ENCODE measurements at regions not wholly inside any gene's neighbourhood (a gene's known extent, or its start where the extent isn't known, plus 50 kb on each side); places are given as distances from the start of the nearest gene placed in this dataset.

DNA sequence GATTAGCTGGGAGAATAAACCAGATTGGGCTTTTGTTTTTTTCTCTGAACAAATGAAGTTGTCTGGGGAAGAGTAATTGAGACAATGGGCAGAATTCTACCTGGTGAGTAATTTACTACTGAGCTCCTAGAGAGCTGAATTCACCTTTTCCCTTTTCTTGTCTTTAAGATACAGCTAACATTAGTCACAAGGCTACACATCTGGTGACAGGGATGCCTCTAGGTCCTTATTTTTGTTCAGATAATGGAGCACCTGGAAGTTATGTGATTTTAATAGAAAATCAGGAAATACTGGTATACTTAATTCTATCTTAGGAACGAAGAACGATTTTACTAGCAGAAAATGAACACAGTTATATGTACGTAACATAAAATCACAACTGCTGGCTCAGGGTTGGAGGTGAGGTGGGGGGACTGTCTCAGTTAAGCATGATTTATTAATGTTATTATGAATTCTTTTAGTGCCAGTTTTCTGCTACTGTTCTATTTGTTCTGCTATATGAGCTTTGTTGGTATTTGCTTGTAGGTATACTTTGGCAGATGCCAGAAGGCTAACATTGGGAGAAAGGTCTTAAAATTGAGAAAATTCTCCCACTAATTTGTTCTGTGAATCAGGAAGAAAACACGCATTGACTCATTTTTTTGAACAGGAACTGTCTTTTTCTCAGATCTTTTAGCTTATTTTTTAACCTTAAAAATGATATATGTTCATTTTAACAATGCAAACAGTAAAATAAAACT lies 482.7 kb upstream of the RGS6 start:
- 86% methylated on average over 4 of the region's 4 CpGs for WGBS (ENCODE audit: insufficient coverage, low coverage, missing lambda C conversion rate)
- CTCF ChIA-PET (ENCODE audit: low intra/inter-chr PET ratio) = no interaction called here
- no TSS peak for BruUV-seq (replicated peaks)

More for the DNA sequence above, 482.7 kb upstream of the RGS6 start:
- POLR2A ChIA-PET = no interaction called here
- H3K4me1 ChIP-seq (replicated peaks in 1 of 2; ENCODE audit: control insufficient read depth in 2 of 2, insufficient read depth in 2 of 2, low read length in 2 of 2) = no peaks in the 10 kb centered on the region
- H3K79me2 ChIP-seq (ENCODE audit: control insufficient read depth, insufficient read depth, low read length) = no peaks in the 10 kb centered on the region
- no peak overlapping the region for H3K9ac ChIP-seq (ENCODE audit: insufficient read depth in 1 of 2, low read depth in 2 of 2, low read length in 2 of 2)
- H3K27ac ChIP-seq (ENCODE audit: extremely low read depth, low read depth, low read length) = no peak overlapping the region
- ATAC-seq = no peak
- TF ChIP-seq ZNF146 (CRISPR knock-in tag; IDR thresholded peaks at IDR 0.05; ENCODE audit: unreplicated experiment) = no peak
- no peak for TF ChIP-seq HDAC6 (IDR thresholded peaks at IDR 0.05; ENCODE audit: low read depth, low read length)
- TF ChIP-seq, protein P1, sequence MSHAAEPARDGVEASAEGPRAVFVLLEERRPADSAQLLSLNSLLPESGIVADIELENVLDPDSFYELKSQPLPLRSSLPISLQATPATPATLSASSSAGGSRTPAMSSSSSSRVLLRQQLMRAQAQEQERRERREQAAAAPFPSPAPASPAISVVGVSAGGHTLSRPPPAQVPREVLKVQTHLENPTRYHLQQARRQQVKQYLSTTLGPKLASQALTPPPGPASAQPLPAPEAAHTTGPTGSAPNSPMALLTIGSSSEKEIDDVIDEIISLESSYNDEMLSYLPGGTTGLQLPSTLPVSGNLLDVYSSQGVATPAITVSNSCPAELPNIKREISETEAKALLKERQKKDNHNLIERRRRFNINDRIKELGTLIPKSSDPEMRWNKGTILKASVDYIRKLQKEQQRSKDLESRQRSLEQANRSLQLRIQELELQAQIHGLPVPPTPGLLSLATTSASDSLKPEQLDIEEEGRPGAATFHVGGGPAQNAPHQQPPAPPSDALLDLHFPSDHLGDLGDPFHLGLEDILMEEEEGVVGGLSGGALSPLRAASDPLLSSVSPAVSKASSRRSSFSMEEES (CRISPR knock-in tag; IDR thresholded peaks at IDR 0.05) = no peak
- TF ChIP-seq, protein P2, sequence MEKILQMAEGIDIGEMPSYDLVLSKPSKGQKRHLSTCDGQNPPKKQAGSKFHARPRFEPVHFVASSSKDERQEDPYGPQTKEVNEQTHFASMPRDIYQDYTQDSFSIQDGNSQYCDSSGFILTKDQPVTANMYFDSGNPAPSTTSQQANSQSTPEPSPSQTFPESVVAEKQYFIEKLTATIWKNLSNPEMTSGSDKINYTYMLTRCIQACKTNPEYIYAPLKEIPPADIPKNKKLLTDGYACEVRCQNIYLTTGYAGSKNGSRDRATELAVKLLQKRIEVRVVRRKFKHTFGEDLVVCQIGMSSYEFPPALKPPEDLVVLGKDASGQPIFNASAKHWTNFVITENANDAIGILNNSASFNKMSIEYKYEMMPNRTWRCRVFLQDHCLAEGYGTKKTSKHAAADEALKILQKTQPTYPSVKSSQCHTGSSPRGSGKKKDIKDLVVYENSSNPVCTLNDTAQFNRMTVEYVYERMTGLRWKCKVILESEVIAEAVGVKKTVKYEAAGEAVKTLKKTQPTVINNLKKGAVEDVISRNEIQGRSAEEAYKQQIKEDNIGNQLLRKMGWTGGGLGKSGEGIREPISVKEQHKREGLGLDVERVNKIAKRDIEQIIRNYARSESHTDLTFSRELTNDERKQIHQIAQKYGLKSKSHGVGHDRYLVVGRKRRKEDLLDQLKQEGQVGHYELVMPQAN (IDR thresholded peaks at IDR 0.05; ENCODE audit: borderline replicate concordance) = no peak
- no peak for TF ChIP-seq CBX2 (IDR thresholded peaks at IDR 0.05; ENCODE audit: insufficient read depth, low read length, poor library complexity, severe bottlenecking)
- TF ChIP-seq TGIF2 (CRISPR knock-in tag; IDR thresholded peaks at IDR 0.05) = no peak
- no peak for TF ChIP-seq SIX5 (IDR thresholded peaks at IDR 0.05; ENCODE audit: borderline replicate concordance in 1 of 2, insufficient read depth in 1 of 2, low read depth in 1 of 2, low read length in 2 of 2)
- no peak for TF ChIP-seq HEY1 (CRISPR knock-in tag; IDR thresholded peaks at IDR 0.05; ENCODE audit: borderline replicate concordance)
- no peak for TF ChIP-seq ATF7 (IDR thresholded peaks at IDR 0.05)
- TF ChIP-seq ZNF79 (CRISPR knock-in tag; IDR thresholded peaks at IDR 0.05; ENCODE audit: low read depth) = no peak
- TF ChIP-seq MCM2 (IDR thresholded peaks at IDR 0.05; ENCODE audit: low read depth) = no peak
- no peak for TF ChIP-seq MCM3 (IDR thresholded peaks at IDR 0.05)
- no peaks in the 10 kb centered on the region for H4K20me1 ChIP-seq (replicated peaks; ENCODE audit: control insufficient read depth, insufficient read depth, low read length)
- H3K36me3 ChIP-seq (ENCODE audit: control insufficient read depth, insufficient read depth, low read length) = no peaks in the 10 kb centered on the region
- FAIRE-seq = no peak
- no peak overlapping the region for H3K4me3 ChIP-seq
- no peak overlapping the region for H3K4me2 ChIP-seq (ENCODE audit: insufficient read depth, low read length)
- in situ Hi-C loops (cut with MboI) (no loop called here), intact Hi-C loops (cut with micrococcal nuclease) (no loop called here)
- no peak for DNase-seq (ENCODE audit: extremely low read depth in 1 of 4, low spot score in 3 of 4)
- H3K27me3 ChIP-seq (ENCODE audit: control insufficient read depth in 2 of 2, insufficient read depth in 2 of 2, low read length in 2 of 2) = no peaks in the 10 kb centered on the region
- H2AFZ ChIP-seq (ENCODE audit: low read depth, low read length) = no peak overlapping the region
- H3K9me1 ChIP-seq (ENCODE audit: control insufficient read depth, insufficient read depth, low read length) = no peaks in the 10 kb centered on the region
- no peaks in the 10 kb centered on the region for H3K9me3 ChIP-seq (replicated peaks; ENCODE audit: control insufficient read depth, insufficient read depth, low read depth, low read length)

Data from K562 (cell line).